ENCODE measurements at regions not wholly inside any gene's neighbourhood (a gene's known extent, or its start where the extent isn't known, plus 50 kb on each side); places are given as distances from the start of the nearest gene placed in this dataset.

- ATAC-seq (replicated peaks in 1 of 4), result no peak
- H3K27me3 Mint-ChIP-seq, result no peaks in the 10 kb centered on the region
- Histone ChIP-seq H3K27me3 (replicated peaks in 1 of 2; ENCODE audit: control insufficient read depth in 2 of 2, extremely low read depth in 1 of 2, insufficient read depth in 2 of 2, low read length in 1 of 2) (no peaks in the 10 kb centered on the region), H3K36me3 (ENCODE audit: control insufficient read depth in 2 of 2, extremely low read depth in 1 of 2, insufficient read depth in 1 of 2, low read length in 1 of 2) (no peaks in the 10 kb centered on the region), H3K27ac (ENCODE audit: low read length) (no peak overlapping the region), H3K4me3 (ENCODE audit: control insufficient read depth in 1 of 2, extremely low read depth in 1 of 2, low read length in 1 of 2) (no peak overlapping the region), H3K4me1 (ENCODE audit: control insufficient read depth in 1 of 2, extremely low read depth in 1 of 2, insufficient read depth in 2 of 2, low read length in 2 of 2) (no peaks in the 10 kb centered on the region), H3K9me3 (no peaks in the 10 kb centered on the region)
- 60% methylated on average over 3 of the region's 4 CpGs for WGBS (ENCODE audit: insufficient coverage)
- H3K4me1 Mint-ChIP-seq, result no peaks in the 10 kb centered on the region
- DNase-seq, result no peak
- H3K27ac Mint-ChIP-seq, result no peak overlapping the region
- CTCF ChIA-PET, result no interaction called here
- peaks cover 5 to 20% (median 16%) of the 10 kb centered on the region in 3 donors for H3K9me3 Mint-ChIP-seq
- H3K36me3 Mint-ChIP-seq, result no peaks in the 10 kb centered on the region
- H3K4me3 Mint-ChIP-seq, result no peak overlapping the region
- POLR2A ChIA-PET, result no interaction called here
Measured at GRCh38 chr2:82001614-82002013, 1697.1 kb upstream of the LRRTM1 start.

GRCh38 chr2:82000606-82001005 is 1696.1 kb upstream of the LRRTM1 start:
- H3K27me3 Mint-ChIP-seq, result no peaks in the 10 kb centered on the region
- H3K27ac ChIP-seq (ENCODE audit: low read length), result no peak overlapping the region
- CTCF ChIA-PET, result no interaction called here

GRCh38 chr2:81996332-81996731 is 1691.8 kb upstream of the LRRTM1 start:
- Histone ChIP-seq H3K9me3 (peaks cover 2% of the 10 kb centered on the region), H3K36me3 (ENCODE audit: control insufficient read depth in 2 of 2, extremely low read depth in 1 of 2, insufficient read depth in 1 of 2, low read length in 1 of 2) (no peaks in the 10 kb centered on the region), H3K27me3 (replicated peaks in 1 of 2; ENCODE audit: control insufficient read depth in 2 of 2, extremely low read depth in 1 of 2, insufficient read depth in 2 of 2, low read length in 1 of 2) (no peaks in the 10 kb centered on the region), H3K4me1 (ENCODE audit: control insufficient read depth in 1 of 2, extremely low read depth in 1 of 2, insufficient read depth in 2 of 2, low read length in 2 of 2) (no peaks in the 10 kb centered on the region), H3K27ac (ENCODE audit: low read length) (no peak overlapping the region), H3K4me3 (ENCODE audit: control insufficient read depth in 1 of 2, extremely low read depth in 1 of 2, low read length in 1 of 2) (no peak overlapping the region)
- 60% methylated on average over 1 of the region's 3 CpGs for WGBS (ENCODE audit: insufficient coverage)
- ATAC-seq (replicated peaks in 1 of 4) (no peak), DNase-seq (no peak)
- Mint-ChIP-seq H3K27me3 (no peaks in the 10 kb centered on the region), H3K27ac (no peak overlapping the region), H3K36me3 (no peaks in the 10 kb centered on the region), H3K9me3 (peaks cover 5 to 14% (median 13%) of the 10 kb centered on the region in 3 donors), H3K4me1 (no peaks in the 10 kb centered on the region), H3K4me3 (no peak overlapping the region)
- ChIA-PET POLR2A (no interaction called here), CTCF (no interaction called here)

More at GRCh38 chr2:82000606-82001005, 1696.1 kb upstream of the LRRTM1 start:
- ATAC-seq (replicated peaks in 1 of 4), result no peak
- no peak for DNase-seq
- POLR2A ChIA-PET, result no interaction called here
- no peaks in the 10 kb centered on the region for H3K27me3 ChIP-seq (replicated peaks in 1 of 2; ENCODE audit: control insufficient read depth in 2 of 2, extremely low read depth in 1 of 2, insufficient read depth in 2 of 2, low read length in 1 of 2)
- Mint-ChIP-seq H3K36me3 (no peaks in the 10 kb centered on the region), H3K27ac (no peak overlapping the region), H3K9me3 (peaks cover 5 to 20% (median 12%) of the 10 kb centered on the region in 3 donors), H3K4me1 (no peaks in the 10 kb centered on the region), H3K4me3 (no peak overlapping the region)
- H3K4me1 ChIP-seq (ENCODE audit: control insufficient read depth in 1 of 2, extremely low read depth in 1 of 2, insufficient read depth in 2 of 2, low read length in 2 of 2), result no peaks in the 10 kb centered on the region
- H3K9me3 ChIP-seq, result peaks cover 2% of the 10 kb centered on the region
- no CpG with 5 or more reads among the region's 2 CpGs for WGBS (ENCODE audit: insufficient coverage)
- H3K36me3 ChIP-seq (ENCODE audit: control insufficient read depth in 2 of 2, extremely low read depth in 1 of 2, insufficient read depth in 1 of 2, low read length in 1 of 2), result no peaks in the 10 kb centered on the region
- no peak overlapping the region for H3K4me3 ChIP-seq (ENCODE audit: control insufficient read depth in 1 of 2, extremely low read depth in 1 of 2, low read length in 1 of 2)

GRCh38 chr2:81991282-81991681 is 1686.7 kb upstream of the LRRTM1 start:
- Mint-ChIP-seq H3K27me3 (no peaks in the 10 kb centered on the region), H3K9me3 (peaks cover 4 to 19% (median 7%) of the 10 kb centered on the region in 3 donors), H3K36me3 (no peaks in the 10 kb centered on the region), H3K4me3 (no peak overlapping the region), H3K4me1 (no peaks in the 10 kb centered on the region), H3K27ac (no peak overlapping the region)
- ATAC-seq (replicated peaks in 1 of 4) (no peak), DNase-seq (no peak)
- 90% methylated on average over 2 of the region's 2 CpGs for WGBS (ENCODE audit: insufficient coverage)
- CTCF ChIA-PET, result interaction anchor here in 1 of 2 donors (0.5 kb wide), 1 partner anchor 145 kb away, joined by 6 read pairs; no protein-coding TSS in a partner anchor
- POLR2A ChIA-PET, result no interaction called here
- Histone ChIP-seq H3K4me3 (ENCODE audit: control insufficient read depth in 1 of 2, extremely low read depth in 1 of 2, low read length in 1 of 2) (no peak overlapping the region), H3K27ac (ENCODE audit: low read length) (no peak overlapping the region), H3K27me3 (replicated peaks in 1 of 2; ENCODE audit: control insufficient read depth in 2 of 2, extremely low read depth in 1 of 2, insufficient read depth in 2 of 2, low read length in 1 of 2) (no peaks in the 10 kb centered on the region), H3K9me3 (peaks cover 2% of the 10 kb centered on the region), H3K36me3 (ENCODE audit: control insufficient read depth in 2 of 2, extremely low read depth in 1 of 2, insufficient read depth in 1 of 2, low read length in 1 of 2) (no peaks in the 10 kb centered on the region), H3K4me1 (ENCODE audit: control insufficient read depth in 1 of 2, extremely low read depth in 1 of 2, insufficient read depth in 2 of 2, low read length in 2 of 2) (no peaks in the 10 kb centered on the region)

GRCh38 chr2:81987370-81987769 is 1682.8 kb upstream of the LRRTM1 start:
- CTCF ChIA-PET, result no interaction called here
- no peaks in the 10 kb centered on the region for H3K4me1 Mint-ChIP-seq
- no peak overlapping the region for H3K4me3 Mint-ChIP-seq
- no peak for DNase-seq
- no peak overlapping the region for H3K27ac Mint-ChIP-seq
- ATAC-seq (replicated peaks in 1 of 4), result no peak
- no peaks in the 10 kb centered on the region for H3K4me1 ChIP-seq (ENCODE audit: control insufficient read depth in 1 of 2, extremely low read depth in 1 of 2, insufficient read depth in 2 of 2, low read length in 2 of 2)
- no peaks in the 10 kb centered on the region for H3K36me3 Mint-ChIP-seq
- H3K36me3 ChIP-seq (ENCODE audit: control insufficient read depth in 2 of 2, extremely low read depth in 1 of 2, insufficient read depth in 1 of 2, low read length in 1 of 2), result no peaks in the 10 kb centered on the region
- H3K9me3 ChIP-seq, result no peaks in the 10 kb centered on the region
- 75% methylated on average over 2 of the region's 5 CpGs for WGBS (ENCODE audit: insufficient coverage)
- no peak overlapping the region for H3K4me3 ChIP-seq (ENCODE audit: control insufficient read depth in 1 of 2, extremely low read depth in 1 of 2, low read length in 1 of 2)
- POLR2A ChIA-PET, result no interaction called here
- no peaks in the 10 kb centered on the region for H3K27me3 Mint-ChIP-seq
- H3K9me3 Mint-ChIP-seq, result peaks cover 4 to 13% (median 5%) of the 10 kb centered on the region in 3 donors
- H3K27ac ChIP-seq (ENCODE audit: low read length), result no peak overlapping the region
- H3K27me3 ChIP-seq (replicated peaks in 1 of 2; ENCODE audit: control insufficient read depth in 2 of 2, extremely low read depth in 1 of 2, insufficient read depth in 2 of 2, low read length in 1 of 2), result no peaks in the 10 kb centered on the region

- DNase-seq (no peak), ATAC-seq (replicated peaks in 1 of 4) (no peak)
- H3K9me3 Mint-ChIP-seq, result peaks cover 2 to 6% (median 4%) of the 10 kb centered on the region in 3 donors
- Histone ChIP-seq H3K4me1 (ENCODE audit: control insufficient read depth in 1 of 2, extremely low read depth in 1 of 2, insufficient read depth in 2 of 2, low read length in 2 of 2) (no peaks in the 10 kb centered on the region), H3K27me3 (replicated peaks in 1 of 2; ENCODE audit: control insufficient read depth in 2 of 2, extremely low read depth in 1 of 2, insufficient read depth in 2 of 2, low read length in 1 of 2) (no peaks in the 10 kb centered on the region), H3K9me3 (peaks cover 2% of the 10 kb centered on the region), H3K4me3 (ENCODE audit: control insufficient read depth in 1 of 2, extremely low read depth in 1 of 2, low read length in 1 of 2) (no peak overlapping the region), H3K27ac (ENCODE audit: low read length) (no peak overlapping the region), H3K36me3 (ENCODE audit: control insufficient read depth in 2 of 2, extremely low read depth in 1 of 2, insufficient read depth in 1 of 2, low read length in 1 of 2) (no peaks in the 10 kb centered on the region)
- H3K27ac Mint-ChIP-seq, result no peak overlapping the region
- no peaks in the 10 kb centered on the region for H3K4me1 Mint-ChIP-seq
- POLR2A ChIA-PET, result no interaction called here
- WGBS (ENCODE audit: insufficient coverage), result 89% methylated on average over 25 of the region's 33 CpGs
- no peaks in the 10 kb centered on the region for H3K36me3 Mint-ChIP-seq
- CTCF ChIA-PET, result no interaction called here
- no peaks in the 10 kb centered on the region for H3K27me3 Mint-ChIP-seq
- H3K4me3 Mint-ChIP-seq, result no peak overlapping the region
Measured at GRCh38 chr2:81984969-81985637, 1680.6 kb upstream of the LRRTM1 start.

GRCh38 chr2:81981585-81981984 is 1677.0 kb upstream of the LRRTM1 start:
- H3K36me3 Mint-ChIP-seq, result no peaks in the 10 kb centered on the region
- CTCF ChIA-PET, result no interaction called here
- ATAC-seq (replicated peaks in 1 of 4), result no peak

More at GRCh38 chr2:81981585-81981984, 1677.0 kb upstream of the LRRTM1 start:
- POLR2A ChIA-PET, result no interaction called here
- Histone ChIP-seq H3K27ac (ENCODE audit: low read length) (no peak overlapping the region), H3K4me1 (ENCODE audit: control insufficient read depth in 1 of 2, extremely low read depth in 1 of 2, insufficient read depth in 2 of 2, low read length in 2 of 2) (no peaks in the 10 kb centered on the region), H3K9me3 (peaks cover 4% of the 10 kb centered on the region), H3K4me3 (ENCODE audit: control insufficient read depth in 1 of 2, extremely low read depth in 1 of 2, low read length in 1 of 2) (no peak overlapping the region), H3K36me3 (ENCODE audit: control insufficient read depth in 2 of 2, extremely low read depth in 1 of 2, insufficient read depth in 1 of 2, low read length in 1 of 2) (no peaks in the 10 kb centered on the region), H3K27me3 (replicated peaks in 1 of 2; ENCODE audit: control insufficient read depth in 2 of 2, extremely low read depth in 1 of 2, insufficient read depth in 2 of 2, low read length in 1 of 2) (no peaks in the 10 kb centered on the region)
- DNase-seq, result no peak
- peaks cover 2 to 4% (median 3%) of the 10 kb centered on the region in 3 donors for H3K9me3 Mint-ChIP-seq
- H3K27ac Mint-ChIP-seq, result no peak overlapping the region
- H3K27me3 Mint-ChIP-seq, result no peaks in the 10 kb centered on the region
- no peak overlapping the region for H3K4me3 Mint-ChIP-seq
- H3K4me1 Mint-ChIP-seq, result no peaks in the 10 kb centered on the region
- 67% methylated on average over 1 of the region's 3 CpGs for WGBS (ENCODE audit: insufficient coverage)
